C4-2B (cell line): ENCODE measurements at regions not wholly inside any gene's neighbourhood (a gene's known extent, or its start where the extent isn't known, plus 50 kb on each side); places are given as distances from the start of the nearest gene placed in this dataset.

ENCODE experiments used
- ZFX ChIP-seq: fragments of 450-650 bp; IDR thresholded peaks from 2 replicates; pipeline ENCODE4 v1.6.1; 2017
- TF ChIP-seq, protein P1 (sequence below): fragments of 450-650 bp; conservative IDR thresholded peaks from 2 replicates; pipeline ENCODE4 v1.5.1; 2017; ENCODE audit warnings: mild to moderate bottlenecking

DNA sequence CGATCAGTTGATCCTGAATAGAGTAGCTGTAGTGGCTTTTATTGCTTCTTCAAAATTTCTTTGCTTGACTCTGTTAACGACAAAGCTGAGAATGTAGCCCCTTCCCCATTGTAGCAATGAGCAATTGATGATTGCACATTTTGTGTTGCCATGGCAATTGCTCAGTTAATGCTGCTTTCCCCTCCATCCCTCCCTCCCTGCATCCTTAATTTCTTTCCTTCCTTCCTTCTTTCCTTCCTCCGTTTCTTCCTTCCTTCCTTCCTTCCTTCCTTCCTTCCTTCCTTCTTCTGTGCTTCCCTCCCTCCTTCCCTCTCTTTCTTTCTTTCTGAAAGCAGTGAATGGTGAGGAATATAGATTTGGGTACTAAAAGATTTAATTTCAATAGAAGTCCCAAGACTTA is 557.3 kb upstream of the MAP3K7 start:
- TF ChIP-seq, protein P1, sequence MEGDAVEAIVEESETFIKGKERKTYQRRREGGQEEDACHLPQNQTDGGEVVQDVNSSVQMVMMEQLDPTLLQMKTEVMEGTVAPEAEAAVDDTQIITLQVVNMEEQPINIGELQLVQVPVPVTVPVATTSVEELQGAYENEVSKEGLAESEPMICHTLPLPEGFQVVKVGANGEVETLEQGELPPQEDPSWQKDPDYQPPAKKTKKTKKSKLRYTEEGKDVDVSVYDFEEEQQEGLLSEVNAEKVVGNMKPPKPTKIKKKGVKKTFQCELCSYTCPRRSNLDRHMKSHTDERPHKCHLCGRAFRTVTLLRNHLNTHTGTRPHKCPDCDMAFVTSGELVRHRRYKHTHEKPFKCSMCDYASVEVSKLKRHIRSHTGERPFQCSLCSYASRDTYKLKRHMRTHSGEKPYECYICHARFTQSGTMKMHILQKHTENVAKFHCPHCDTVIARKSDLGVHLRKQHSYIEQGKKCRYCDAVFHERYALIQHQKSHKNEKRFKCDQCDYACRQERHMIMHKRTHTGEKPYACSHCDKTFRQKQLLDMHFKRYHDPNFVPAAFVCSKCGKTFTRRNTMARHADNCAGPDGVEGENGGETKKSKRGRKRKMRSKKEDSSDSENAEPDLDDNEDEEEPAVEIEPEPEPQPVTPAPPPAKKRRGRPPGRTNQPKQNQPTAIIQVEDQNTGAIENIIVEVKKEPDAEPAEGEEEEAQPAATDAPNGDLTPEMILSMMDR = no peak
- no peak for TF ChIP-seq ZFX
